ENCODE measurements at regions not wholly inside any gene's neighbourhood (a gene's known extent, or its start where the extent isn't known, plus 50 kb on each side); places are given as distances from the start of the nearest gene placed in this dataset.

GRCh38 chr11:122269824-122270223 is 153.8 kb upstream of the BLID start:
- DNase-seq (ENCODE audit: extremely low read depth in 1 of 11, low read depth in 9 of 11, low spot score in 4 of 11): no peak

GRCh38 chr11:122268601-122269130 is 152.7 kb upstream of the BLID start:
- no peak for DNase-seq (ENCODE audit: extremely low read depth in 1 of 11, low read depth in 9 of 11, low spot score in 4 of 11)

- no peak for DNase-seq (ENCODE audit: extremely low read depth in 1 of 11, low read depth in 9 of 11, low spot score in 4 of 11)
Observed at GRCh38 chr11:122267602-122268001, 151.6 kb upstream of the BLID start.

DNA sequence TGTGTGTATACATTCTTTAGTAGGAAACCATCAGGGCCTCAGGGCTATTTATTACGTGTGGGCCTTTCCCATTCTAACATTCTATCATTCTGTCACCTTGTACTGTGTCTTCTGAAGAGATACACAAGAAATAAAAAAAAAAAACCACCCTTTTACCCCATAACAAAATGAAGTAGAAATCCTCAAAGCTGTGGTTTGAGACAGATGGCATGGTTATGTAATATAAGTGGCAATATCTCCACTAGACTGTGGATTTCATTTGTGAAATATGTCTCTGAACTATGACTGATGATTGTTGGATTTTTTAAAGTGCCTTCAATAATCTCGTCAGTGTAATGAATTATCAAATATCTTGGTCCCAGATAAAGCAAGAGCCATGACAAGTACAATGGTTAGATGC is 150.0 kb upstream of the BLID start:
- no peak for DNase-seq (ENCODE audit: extremely low read depth in 1 of 11, low read depth in 9 of 11, low spot score in 4 of 11)

DNA sequence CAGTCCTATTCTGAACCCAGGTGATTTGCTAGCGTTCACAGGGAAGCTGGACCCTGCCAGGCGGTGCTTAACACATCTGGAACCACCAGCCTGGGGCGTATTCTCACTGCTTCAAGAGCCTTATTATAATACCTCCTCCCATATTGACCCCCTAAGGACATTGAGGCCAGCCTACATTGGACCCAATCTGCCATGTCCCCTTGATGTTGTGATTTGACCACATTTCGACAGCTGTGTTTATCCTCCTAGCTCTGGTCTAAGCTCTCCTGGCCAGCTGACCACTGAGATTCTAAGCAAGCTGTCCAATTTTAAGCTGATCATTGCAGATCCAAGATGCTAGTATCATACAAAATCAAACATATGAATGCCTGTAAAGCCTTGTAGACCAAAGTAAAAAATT is 148.1 kb upstream of the BLID start:
- DNase-seq (ENCODE audit: extremely low read depth in 1 of 11, low read depth in 9 of 11, low spot score in 4 of 11): no peak

DNA sequence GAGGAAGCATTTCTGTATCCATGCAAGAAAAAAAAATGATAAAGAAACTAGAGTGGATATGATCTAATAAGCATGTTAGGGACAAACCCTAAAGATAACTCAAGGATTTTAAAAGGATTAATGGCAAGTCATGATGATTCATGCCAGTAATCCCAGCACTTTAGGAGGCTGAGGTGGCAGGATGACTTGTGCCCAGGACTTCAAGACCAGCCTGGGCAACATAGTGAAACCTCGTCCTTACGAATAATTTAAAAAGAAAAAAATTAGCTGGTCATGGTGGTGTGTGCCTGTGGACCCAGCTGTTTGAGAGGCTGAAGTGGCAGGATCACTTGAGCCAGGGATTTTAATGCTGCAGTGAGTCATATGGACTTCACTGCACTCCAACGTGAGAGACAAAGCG is 145.5 kb upstream of the BLID start:
- no peak for DNase-seq (ENCODE audit: extremely low read depth in 1 of 11, low read depth in 9 of 11, low spot score in 4 of 11)

DNA sequence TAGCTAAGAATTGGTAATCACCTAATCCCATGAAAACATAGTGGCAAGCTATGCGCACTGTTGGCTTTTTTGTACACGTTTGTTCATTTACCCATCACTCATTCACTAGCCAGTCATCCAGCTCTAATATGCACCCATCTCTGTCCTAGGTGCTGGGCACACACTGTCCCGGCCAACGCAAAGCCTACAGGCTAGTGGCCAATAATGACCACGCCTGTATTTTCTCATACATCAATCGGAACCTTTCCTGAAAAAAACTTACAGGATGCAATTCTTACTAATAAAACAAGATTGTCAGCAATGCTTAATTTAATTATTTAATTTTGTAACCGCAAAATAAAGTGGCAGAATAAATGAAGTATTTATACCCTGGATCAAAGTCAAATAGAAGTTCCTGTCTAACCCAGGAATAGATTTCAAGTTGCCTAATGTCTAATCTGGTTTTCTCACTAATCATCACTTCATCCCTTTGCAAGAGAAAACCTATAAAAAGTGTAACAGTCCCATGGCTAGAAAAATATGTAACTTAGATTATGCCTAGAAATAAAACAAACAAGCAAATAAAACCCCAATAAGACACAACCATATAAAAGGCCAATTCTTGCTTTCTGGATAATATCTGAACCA is 143.3 kb upstream of the BLID start:
- no peak for DNase-seq (ENCODE audit: extremely low read depth in 1 of 11, low read depth in 9 of 11, low spot score in 4 of 11)

GRCh38 chr11:122258446-122259194 is 142.6 kb upstream of the BLID start:
- no peak for DNase-seq (ENCODE audit: extremely low read depth in 1 of 11, low read depth in 9 of 11, low spot score in 4 of 11)

DNA sequence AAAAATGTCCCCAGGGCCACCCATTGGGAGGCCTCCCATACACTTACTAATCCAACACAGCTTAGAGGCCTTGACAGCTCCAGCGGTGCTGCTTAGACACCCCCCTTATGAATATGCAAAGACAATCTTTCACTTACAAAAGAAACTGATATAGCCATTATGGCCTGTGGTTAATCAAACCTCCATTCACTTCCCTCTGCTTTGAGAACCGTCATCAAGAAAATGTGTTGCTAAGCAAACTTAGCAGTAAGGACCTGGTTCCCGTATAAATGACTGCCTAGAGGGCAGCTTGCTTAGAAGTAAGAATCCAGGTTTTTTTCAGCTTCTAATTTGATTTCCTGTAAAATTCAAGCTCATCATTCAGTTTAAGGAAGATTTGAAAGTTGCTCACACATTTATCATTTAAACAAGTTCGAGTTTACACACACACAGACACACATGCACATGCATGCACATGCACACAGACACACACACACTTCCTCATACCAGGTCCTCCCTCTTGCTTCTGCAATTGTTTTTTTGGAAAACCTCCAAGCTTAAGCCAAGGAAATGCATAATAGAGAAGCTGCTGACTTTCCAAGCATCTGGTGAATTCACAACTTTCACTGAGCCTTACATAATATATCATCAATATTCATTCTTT is 137.7 kb upstream of the BLID start:
- peak in 2 of 11 donors; percentile 26 to 50 for DNase-seq (ENCODE audit: extremely low read depth in 1 of 11, low read depth in 9 of 11, low spot score in 4 of 11)

DNA sequence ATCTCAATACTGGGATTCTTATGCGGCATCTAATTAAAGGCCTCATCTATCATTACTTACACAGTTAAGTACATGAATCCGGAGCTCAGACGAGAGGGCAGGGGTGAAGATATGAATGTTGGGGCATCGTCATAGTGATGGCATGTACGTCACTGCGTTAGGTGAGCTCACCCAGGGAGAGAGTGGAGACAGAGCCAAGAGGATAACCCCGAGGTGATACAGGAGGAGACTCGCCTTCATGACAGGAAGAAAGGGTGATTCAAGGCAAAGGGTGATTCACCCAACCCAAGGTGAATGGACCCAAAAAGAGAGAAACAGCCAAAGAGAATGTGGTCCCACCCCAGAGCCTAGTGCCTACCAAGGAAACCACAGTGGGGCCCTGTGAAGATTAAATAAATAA is 132.9 kb upstream of the BLID start:
- no peak for DNase-seq (ENCODE audit: extremely low read depth in 1 of 11, low read depth in 9 of 11, low spot score in 4 of 11)

DNA sequence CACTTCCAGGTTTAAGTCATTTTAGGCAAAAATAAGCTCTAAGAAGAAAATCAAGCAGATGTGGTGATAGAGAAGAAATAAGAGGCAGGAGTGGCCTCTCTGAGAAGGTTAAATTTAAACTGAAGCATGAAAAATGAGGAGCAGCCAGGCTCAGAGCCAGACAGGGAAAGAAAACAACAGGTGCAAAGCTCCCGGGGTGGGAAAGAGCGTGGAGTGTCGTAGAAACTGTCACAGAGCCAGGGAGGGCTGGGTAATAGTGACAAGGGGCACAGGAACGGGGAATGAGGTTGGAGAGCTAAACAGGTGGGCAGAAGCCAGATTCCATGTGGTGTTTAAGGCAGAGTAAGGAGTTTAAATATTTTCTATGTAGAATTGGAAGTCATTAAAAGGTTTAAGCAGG is 132.1 kb upstream of the BLID start:
- DNase-seq (ENCODE audit: extremely low read depth in 1 of 11, low read depth in 9 of 11, low spot score in 4 of 11): no peak

GRCh38 chr11:122246874-122247273 is 130.9 kb upstream of the BLID start:
- DNase-seq (ENCODE audit: extremely low read depth in 1 of 11, low read depth in 9 of 11, low spot score in 4 of 11): no peak

DNA sequence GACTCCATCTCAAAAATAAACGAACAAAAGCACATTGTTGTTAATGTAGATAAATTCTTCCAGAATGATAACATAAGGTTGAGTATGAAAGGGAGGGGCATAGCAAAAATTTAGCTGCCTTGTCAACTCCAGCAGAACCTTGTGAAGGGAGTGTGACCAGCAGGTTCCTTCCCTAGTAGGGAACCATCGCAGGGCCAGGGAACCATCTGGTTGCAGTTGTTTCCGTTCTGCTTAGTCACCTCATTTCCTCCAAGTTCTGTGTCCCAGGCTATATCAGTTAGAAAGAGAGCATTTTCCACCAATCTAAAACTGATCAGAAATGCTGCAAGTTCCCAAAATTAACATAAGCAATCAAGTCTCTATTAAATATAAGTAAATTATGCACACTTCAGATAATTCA is 126.7 kb upstream of the BLID start:
- no peak for DNase-seq (ENCODE audit: extremely low read depth in 1 of 11, low read depth in 9 of 11, low spot score in 4 of 11)

- DNase-seq (ENCODE audit: extremely low read depth in 1 of 11, low read depth in 9 of 11, low spot score in 4 of 11): no peak
Observed at GRCh38 chr11:122241566-122241965, 125.6 kb upstream of the BLID start.

DNA sequence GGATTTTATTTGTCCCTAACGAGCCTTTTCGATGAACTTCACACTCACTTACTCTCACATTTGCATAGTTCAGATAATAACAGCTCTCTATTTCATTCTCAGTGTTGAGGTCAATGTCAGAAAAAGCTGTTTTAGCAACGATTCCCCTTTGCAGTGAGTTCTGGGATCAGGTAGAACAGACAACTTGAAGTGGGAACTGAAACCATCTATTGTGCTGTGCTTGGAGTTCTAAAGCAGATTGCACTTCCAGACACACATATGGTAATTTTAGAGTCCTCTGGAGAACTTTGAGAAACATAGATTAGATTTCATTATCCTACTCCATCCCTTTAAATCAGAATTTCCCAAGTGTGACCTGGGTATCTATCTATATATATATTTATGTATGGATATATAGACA is 124.6 kb upstream of the BLID start:
- no peak for DNase-seq (ENCODE audit: extremely low read depth in 1 of 11, low read depth in 9 of 11, low spot score in 4 of 11)

DNA sequence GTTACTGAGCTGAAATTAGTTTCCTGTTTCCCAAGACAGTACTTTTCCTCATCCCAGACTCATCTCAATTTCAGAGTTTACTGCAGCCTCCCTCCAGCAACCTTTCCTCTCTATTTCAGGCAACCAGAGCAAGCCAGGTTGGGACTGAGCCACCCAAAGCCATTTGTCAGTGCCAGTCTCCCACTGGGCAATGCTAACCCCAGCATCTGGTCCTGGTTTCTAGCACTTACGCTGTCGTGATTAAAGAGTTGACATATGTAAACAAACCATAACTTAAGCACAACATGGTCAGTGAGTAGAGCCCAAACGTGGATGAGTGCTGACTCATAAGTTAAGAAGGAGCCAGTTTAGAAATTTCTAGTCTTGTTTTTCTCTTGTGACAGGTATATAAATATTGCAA is 119.6 kb upstream of the BLID start:
- no peak for DNase-seq (ENCODE audit: extremely low read depth in 1 of 11, low read depth in 9 of 11, low spot score in 4 of 11)

- no peak for DNase-seq (ENCODE audit: extremely low read depth in 1 of 11, low read depth in 9 of 11, low spot score in 4 of 11)
Observed at GRCh38 chr11:122234780-122235179, 118.8 kb upstream of the BLID start.

DNA sequence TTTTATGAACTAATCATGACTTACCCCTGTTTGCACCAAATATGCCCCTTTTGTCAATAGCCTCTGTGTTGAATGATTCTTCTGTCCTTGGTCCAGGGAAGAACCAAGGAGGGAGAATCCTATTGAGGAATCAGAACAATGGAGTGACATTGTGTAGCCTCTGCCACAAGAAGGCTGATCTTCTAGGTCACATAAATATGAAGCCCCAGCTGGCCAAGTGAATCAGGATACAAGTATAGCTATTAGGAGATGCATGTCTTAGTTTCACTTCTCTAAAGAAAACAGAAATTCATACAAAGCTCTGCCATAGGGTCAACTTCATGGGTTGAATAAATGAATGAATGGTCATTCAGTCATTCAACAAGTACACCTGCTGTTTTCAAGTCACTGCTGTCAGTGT is 118.2 kb upstream of the BLID start:
- no peak for DNase-seq (ENCODE audit: extremely low read depth in 1 of 11, low read depth in 9 of 11, low spot score in 4 of 11)

- no peak for DNase-seq (ENCODE audit: extremely low read depth in 1 of 11, low read depth in 9 of 11, low spot score in 4 of 11)
Observed at GRCh38 chr11:122232985-122233384, 117.0 kb upstream of the BLID start.

DNA sequence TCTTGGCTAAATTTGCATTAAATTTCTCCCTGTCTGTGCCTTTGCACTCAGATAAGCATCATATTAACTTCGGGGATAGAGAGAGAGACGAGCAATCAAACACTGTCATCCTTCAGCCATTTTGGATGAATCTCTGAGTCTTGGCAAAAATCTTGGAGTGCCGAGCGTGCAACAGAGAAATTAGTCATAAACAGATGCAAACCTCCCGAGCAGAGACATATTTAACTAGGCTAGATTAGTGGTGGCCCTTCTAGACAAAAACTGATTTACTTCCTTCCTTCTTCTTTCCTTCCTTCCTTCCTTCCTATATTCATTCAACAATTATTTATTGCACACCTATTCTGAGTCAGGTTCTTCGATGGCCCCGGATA is 114.4 kb upstream of the BLID start:
- DNase-seq (ENCODE audit: extremely low read depth in 1 of 11, low read depth in 9 of 11, low spot score in 4 of 11): no peak

Data from renal cortex interstitium (tissue), 11 donors.